ENCODE measurements at regions not wholly inside any gene's neighbourhood (a gene's known extent, or its start where the extent isn't known, plus 50 kb on each side); places are given as distances from the start of the nearest gene placed in this dataset.

GRCh38 chr10:78952686-78953085, 116.1 kb upstream of the ZMIZ1 start:
- TF ChIP-seq FOXP2 (optimal IDR thresholded peaks at IDR 0.05; ENCODE audit: borderline replicate concordance, extremely low read depth, extremely low read length, insufficient read depth) (no peak), REST (IDR thresholded peaks at IDR 0.05; ENCODE audit: insufficient read depth in 1 of 2, low read depth in 2 of 2, low read length in 2 of 2) (no peak), TAF1 (IDR thresholded peaks at IDR 0.05; ENCODE audit: borderline replicate concordance, insufficient read depth, low read length) (no peak)
